ENCODE measurements at regions not wholly inside any gene's neighbourhood (a gene's known extent, or its start where the extent isn't known, plus 50 kb on each side); places are given as distances from the start of the nearest gene placed in this dataset.

GRCh38 chr7:131616487-131617200 lies 60.2 kb upstream of the PODXL start:
- no peak overlapping the region for H3K4me3 Mint-ChIP-seq
- H3K4me1 Mint-ChIP-seq (ENCODE audit: low read depth in 2 of 2) = no peaks in the 10 kb centered on the region
- H3K27me3 Mint-ChIP-seq = peaks cover 18 to 26% of the 10 kb centered on the region in 2 donors
- H3K9me3 Mint-ChIP-seq = no peaks in the 10 kb centered on the region
- ATAC-seq (replicated peaks) (no peak), DNase-seq (no peak)
- no peaks in the 10 kb centered on the region for H3K36me3 Mint-ChIP-seq (ENCODE audit: insufficient read depth)
- H3K27ac Mint-ChIP-seq = no peak overlapping the region

DNA sequence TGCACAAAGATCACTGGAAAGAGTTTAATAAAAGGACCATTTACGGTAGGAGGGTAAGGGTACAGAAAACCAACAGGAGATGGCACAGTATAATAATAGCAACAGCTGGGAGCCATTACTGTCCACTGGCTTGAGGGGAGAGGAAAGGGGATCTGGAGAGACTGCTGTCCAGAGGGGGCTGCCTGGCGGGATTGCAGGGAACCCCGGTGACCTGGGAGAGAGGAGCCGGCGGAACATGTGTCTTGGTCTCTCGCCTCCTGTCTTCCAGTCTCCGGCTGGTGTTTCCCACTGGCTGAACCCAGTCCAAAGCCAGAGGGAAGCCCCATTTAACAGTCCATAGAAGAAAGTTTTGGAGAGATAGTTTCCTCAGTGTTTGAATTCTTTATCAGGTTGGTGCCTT lies 57.5 kb upstream of the PODXL start:
- H3K4me3 Mint-ChIP-seq = no peak overlapping the region
- no peak overlapping the region for H3K27ac Mint-ChIP-seq
- H3K9me3 Mint-ChIP-seq = no peaks in the 10 kb centered on the region

DNA sequence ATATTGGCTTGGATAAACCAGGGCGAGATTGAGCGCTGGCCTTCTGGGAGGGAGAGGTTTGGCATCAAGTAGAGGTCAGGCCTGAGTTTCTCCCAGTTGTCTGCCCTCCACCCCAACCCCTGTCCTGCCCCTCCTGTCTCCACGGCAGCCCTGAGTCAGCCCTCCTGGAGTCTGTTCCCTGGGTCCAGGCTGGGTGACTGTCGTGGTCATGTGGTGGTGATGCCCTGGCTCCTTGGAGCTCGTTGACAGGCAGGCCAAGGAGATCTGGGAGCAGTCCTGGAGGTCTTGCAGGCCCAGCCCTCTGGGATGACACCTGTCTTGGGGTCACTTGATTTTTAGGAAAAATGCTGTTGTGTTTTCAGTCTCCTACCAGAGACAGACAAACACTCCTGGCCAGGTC lies 53.6 kb upstream of the PODXL start:
- H3K9me3 Mint-ChIP-seq = no peaks in the 10 kb centered on the region
- no peak for ATAC-seq (replicated peaks)
- peaks cover 19 to 46% of the 10 kb centered on the region in 2 donors for H3K27me3 Mint-ChIP-seq
- H3K4me3 Mint-ChIP-seq = no peak overlapping the region
- peaks cover 5 to 9% of the 10 kb centered on the region in 2 donors for H3K4me1 Mint-ChIP-seq (ENCODE audit: low read depth in 2 of 2)
- no peak overlapping the region for H3K27ac Mint-ChIP-seq
- no peak for DNase-seq
- H3K36me3 Mint-ChIP-seq (ENCODE audit: insufficient read depth) = no peaks in the 10 kb centered on the region

More for the DNA sequence above, 57.5 kb upstream of the PODXL start:
- no peak for DNase-seq
- Mint-ChIP-seq H3K4me1 (ENCODE audit: low read depth in 2 of 2) (no peaks in the 10 kb centered on the region), H3K27me3 (peaks cover 18 to 26% of the 10 kb centered on the region in 2 donors), H3K36me3 (ENCODE audit: insufficient read depth) (no peaks in the 10 kb centered on the region)
- no peak for ATAC-seq (replicated peaks)

DNA sequence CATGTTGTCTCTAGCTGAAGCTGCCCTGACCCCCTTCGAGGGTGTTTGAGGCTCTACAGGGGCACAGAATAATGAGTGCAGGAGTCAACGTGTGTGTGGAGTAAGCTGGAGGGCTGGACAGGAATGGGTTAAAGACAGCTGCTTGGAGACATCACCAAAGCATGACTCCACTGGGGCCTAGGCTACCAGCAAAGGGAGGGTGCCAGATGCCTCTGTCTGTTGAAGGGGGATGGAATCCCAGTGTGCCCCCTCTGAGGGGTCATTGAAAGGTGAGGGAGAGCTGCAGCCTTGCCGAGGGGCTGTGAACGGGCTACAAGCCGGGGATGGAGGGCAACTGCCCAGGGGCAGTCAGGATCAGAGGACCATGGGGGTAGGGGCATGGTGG lies 51.7 kb upstream of the PODXL start:
- H3K4me1 Mint-ChIP-seq (ENCODE audit: low read depth in 2 of 2) = peaks cover 5 to 9% of the 10 kb centered on the region in 2 donors
- DNase-seq (no peak), ATAC-seq (replicated peaks) (no peak)
- H3K9me3 Mint-ChIP-seq = no peaks in the 10 kb centered on the region
- H3K27ac Mint-ChIP-seq = no peak overlapping the region
- H3K36me3 Mint-ChIP-seq (ENCODE audit: insufficient read depth) = no peaks in the 10 kb centered on the region
- H3K27me3 Mint-ChIP-seq = peaks cover 26 to 57% of the 10 kb centered on the region in 2 donors
- no peak overlapping the region for H3K4me3 Mint-ChIP-seq

- Mint-ChIP-seq H3K27me3 (peaks cover 31 to 53% of the 10 kb centered on the region in 2 donors), H3K27ac (no peak overlapping the region), H3K4me3 (no peak overlapping the region), H3K9me3 (no peaks in the 10 kb centered on the region), H3K36me3 (ENCODE audit: insufficient read depth) (no peaks in the 10 kb centered on the region), H3K4me1 (ENCODE audit: low read depth in 2 of 2) (peaks cover 5 to 9% of the 10 kb centered on the region in 2 donors)
- no peak for DNase-seq
- ATAC-seq (replicated peaks) = no peak
Measured at GRCh38 chr7:131607291-131608115, 51.1 kb upstream of the PODXL start.

GRCh38 chr7:131606346-131607290 lies 50.2 kb upstream of the PODXL start:
- Mint-ChIP-seq H3K4me3 (no peak overlapping the region), H3K27ac (no peak overlapping the region), H3K4me1 (ENCODE audit: low read depth in 2 of 2) (peaks cover 5 to 9% of the 10 kb centered on the region in 2 donors), H3K27me3 (peaks cover 37 to 61% of the 10 kb centered on the region in 2 donors), H3K36me3 (ENCODE audit: insufficient read depth) (no peaks in the 10 kb centered on the region), H3K9me3 (no peaks in the 10 kb centered on the region)
- no peak for DNase-seq
- ATAC-seq (replicated peaks) = peak; percentile 62

Measured in effector memory CD8-positive, alpha-beta T cell (primary cell).